SK-N-SH (cell line): ENCODE measurements at regions not wholly inside any gene's neighbourhood (a gene's known extent, or its start where the extent isn't known, plus 50 kb on each side); places are given as distances from the start of the nearest gene placed in this dataset.

Experiments used
- CTCF ChIA-PET: fragments of 300-600, 350-600 bp; formaldehyde crosslinking; extraction: SDS; loops from one replicate; lab custom pipeline; 2021; lab: Yijun Ruan, JAX
- POLR2A ChIA-PET: fragments of 350-600 bp; sonication (Branson Sonifier 250); formaldehyde crosslinking; extraction: SDS; loops from one replicate; lab custom pipeline; 2020; ENCODE audit warnings: antibody characterized with exemption, inconsistent platforms; lab: Yijun Ruan, JAX
- DNase-seq: peaks from one replicate; pipeline ENCODE4 v3.0.0; 2012
- H2AFZ ChIP-seq: fragments of 200-600 bp; sonication (generic); 2 replicates; pipeline ENCODE4 v1.8.1; 2016; ENCODE audit warnings: antibody characterized with exemption, mild to moderate bottlenecking, low read depth
- H3F3A ChIP-seq: fragments of 200-600 bp; sonication (generic); replicated peaks from 2 replicates; pipeline ENCODE3; 2016; ENCODE audit warnings: antibody characterized with exemption, mild to moderate bottlenecking; ENCODE audit not compliant: insufficient read depth
- H3K27ac ChIP-seq, 2 experiments: fragments of 200-500 bp in 1 of 2; fragments of 200-600 bp in 1 of 2; sonication (Bioruptor generic) in 1 of 2; sonication (generic), shearing (Covaris generic) in 1 of 2; 2 replicates each; pipeline versions ENCODE4 v1.5.1 to v1.6.1; 2014 to 2016; ENCODE audit warnings: low read depth in 2 of 2, inconsistent platforms in 1 of 2, low read length in 1 of 2, mild to moderate bottlenecking in 1 of 2, mixed read lengths in 1 of 2
- H3K27me3 ChIP-seq: fragments of 200-600 bp; sonication (generic), shearing (Covaris generic); 2 replicates; pipeline ENCODE4 v1.6.1; 2016; ENCODE audit warnings: mixed run types; ENCODE audit not compliant: insufficient read depth
- H3K36me3 ChIP-seq, 2 experiments: fragments of 200-500 bp in 1 of 2; fragments of 200-600 bp in 1 of 2; sonication (Bioruptor generic) in 1 of 2; sonication (generic) in 1 of 2; replicated peaks in 1 of 2; 2 replicates each; pipeline versions ENCODE3 to v1.5.1; 2014 to 2016; ENCODE audit warnings: low read length in 1 of 2, mild to moderate bottlenecking in 1 of 2; ENCODE audit not compliant: insufficient read depth in 2 of 2, control insufficient read depth in 1 of 2
- H3K4me1 ChIP-seq, 2 experiments: fragments of 200-500 bp in 1 of 2; fragments of 200-600 bp in 1 of 2; sonication (Bioruptor generic) in 1 of 2; sonication (generic), shearing (Covaris generic) in 1 of 2; 2 replicates each; pipeline versions ENCODE4 v1.5.1 to v1.6.1; 2014 to 2016; ENCODE audit warnings: low read depth in 1 of 2, low read length in 1 of 2, mixed run types in 1 of 2; ENCODE audit not compliant: insufficient read depth in 2 of 2, control insufficient read depth in 1 of 2
- H3K4me2 ChIP-seq: fragments of 200-600 bp; sonication (generic), shearing (Covaris generic); 2 replicates; pipeline ENCODE4 v1.6.1; 2017; ENCODE audit warnings: mixed run types
- H3K4me3 ChIP-seq, 2 experiments: fragments of 200-500 bp in 1 of 2; fragments of 200-600 bp in 1 of 2; sonication (Bioruptor generic) in 1 of 2; sonication (generic), shearing (Covaris generic) in 1 of 2; 2 replicates each; pipeline versions ENCODE4 v1.5.1 to v1.8.1; 2014 to 2016; ENCODE audit warnings: low read depth in 2 of 2, inconsistent platforms in 1 of 2, low read length in 1 of 2, mild to moderate bottlenecking in 1 of 2, mixed read lengths in 1 of 2, moderate library complexity in 1 of 2
- H3K79me2 ChIP-seq: fragments of 200-600 bp; sonication (generic); 2 replicates; pipeline ENCODE4 v1.8.1; 2017; ENCODE audit warnings: mild to moderate bottlenecking; ENCODE audit not compliant: insufficient read depth
- H3K9ac ChIP-seq: fragments of 200-600 bp; sonication (generic); 2 replicates; pipeline ENCODE4 v1.6.1; 2017; ENCODE audit warnings: mixed run types
- H3K9me2 ChIP-seq: fragments of 200-600 bp; sonication (generic); 2 replicates; pipeline ENCODE4 v1.6.1; 2017; ENCODE audit warnings: mixed run types
- H3K9me3 ChIP-seq: fragments of 200-600 bp; sonication (generic); 2 replicates; pipeline ENCODE4 v1.6.1; 2017; ENCODE audit warnings: mixed run types, mild to moderate bottlenecking, moderate library complexity
- H4K20me1 ChIP-seq: fragments of 200-600 bp; sonication (generic); 2 replicates; pipeline ENCODE4 v1.6.1; 2017; ENCODE audit warnings: mild to moderate bottlenecking, mixed run types; ENCODE audit not compliant: insufficient read depth
- CHD2 ChIP-seq: fragments of 150-350 bp; IDR thresholded peaks from 2 replicates; pipeline ENCODE4 v1.6.1; 2018; ENCODE audit warnings: low read length; ENCODE audit not compliant: partially characterized antibody
- ELF1 ChIP-seq: IDR thresholded peaks from 2 replicates; pipeline ENCODE4 v1.4.0; 2012
- FOSL2 ChIP-seq: IDR thresholded peaks from 2 replicates; pipeline ENCODE4 v1.4.0; 2012; ENCODE audit warnings: low read depth, mild to moderate bottlenecking, moderate library complexity, borderline replicate concordance
- GABPA ChIP-seq: IDR thresholded peaks from 2 replicates; pipeline ENCODE4 v1.4.0; 2012; ENCODE audit warnings: low read depth, mild to moderate bottlenecking
- GATA2 ChIP-seq: sonication (generic); formaldehyde crosslinking; IDR thresholded peaks from 2 replicates; pipeline ENCODE4 v1.5.0; 2020; ENCODE audit warnings: mild to moderate bottlenecking, missing genetic modification reagents
- JUND ChIP-seq: IDR thresholded peaks from 2 replicates; pipeline ENCODE4 v1.4.0; 2012
- MEF2A ChIP-seq: IDR thresholded peaks from 2 replicates; pipeline ENCODE4 v1.4.0; 2012; ENCODE audit warnings: low read depth, borderline replicate concordance
- MXI1 ChIP-seq: IDR thresholded peaks from 2 replicates; pipeline ENCODE4 v1.6.1; 2012; ENCODE audit warnings: mild to moderate bottlenecking, low read depth, low read length, improper control_type of control experiment
- NFIC ChIP-seq: IDR thresholded peaks from 2 replicates; pipeline ENCODE4 v1.4.0; 2012; ENCODE audit warnings: borderline replicate concordance
- NRF1 ChIP-seq: IDR thresholded peaks from 2 replicates; pipeline ENCODE4 v1.6.1; 2012; ENCODE audit warnings: low read depth, mild to moderate bottlenecking, low read length
- POLR2AphosphoS5 ChIP-seq: IDR thresholded peaks from 2 replicates; pipeline ENCODE4 v1.6.1; 2012; ENCODE audit warnings: low read depth, low read length
- RAD21 ChIP-seq: IDR thresholded peaks from 2 replicates; pipeline ENCODE4 v1.6.1; 2012; ENCODE audit warnings: mild to moderate bottlenecking, low read length
- RFX5 ChIP-seq: IDR thresholded peaks from 2 replicates; pipeline ENCODE4 v1.6.1; 2012; ENCODE audit warnings: mild to moderate bottlenecking, improper control_type of control experiment, low read length
- SIN3A ChIP-seq: IDR thresholded peaks from 2 replicates; pipeline ENCODE4 v1.6.1; 2012; ENCODE audit warnings: low read depth, mild to moderate bottlenecking, low read length, moderate library complexity, borderline replicate concordance
- SMC3 ChIP-seq: IDR thresholded peaks from 2 replicates; pipeline ENCODE4 v1.6.1; 2012; ENCODE audit warnings: low read depth, low read length, improper control_type of control experiment
- TCF12 ChIP-seq: IDR thresholded peaks from 2 replicates; pipeline ENCODE4 v1.4.0; 2012
- TEAD4 ChIP-seq: IDR thresholded peaks from 2 replicates; pipeline ENCODE4 v1.4.0; 2012; ENCODE audit warnings: mild to moderate bottlenecking, borderline replicate concordance; ENCODE audit not compliant: insufficient read depth
- USF1 ChIP-seq: IDR thresholded peaks from 2 replicates; pipeline ENCODE4 v1.4.0; 2012; ENCODE audit warnings: low read depth, borderline replicate concordance
- USF2 ChIP-seq: fragments of 150-350 bp; IDR thresholded peaks from 2 replicates; pipeline ENCODE4 v1.6.1; 2017; ENCODE audit warnings: antibody characterized with exemption, low read length, low read depth, borderline replicate concordance
- YY1 ChIP-seq: IDR thresholded peaks from 2 replicates; pipeline ENCODE4 v1.4.0; 2012; ENCODE audit warnings: low read depth, mild to moderate bottlenecking
- WGBS: methylation state at CpG from one replicate; pipeline ENCODE4 v1.1.6; 2017; ENCODE audit warnings: low lambda C conversion rate; 5-methylcytosine and 5-hydroxymethylcytosine counted together
- TF ChIP-seq, protein P1 (sequence below): fragments of 150-350 bp; IDR thresholded peaks from 2 replicates; pipeline ENCODE4 v1.6.1; 2016; ENCODE audit warnings: mild to moderate bottlenecking, low read depth, low read length
- TF ChIP-seq, protein P2 (sequence below): IDR thresholded peaks from 2 replicates; pipeline ENCODE4; 2012
- TF ChIP-seq, protein P3 (sequence below): fragments of 200-600 bp; sonication (generic); IDR thresholded peaks from 2 replicates; pipeline ENCODE4 v1.6.1; 2017; ENCODE audit warnings: antibody characterized with exemption, mild to moderate bottlenecking, moderate library complexity
- TF ChIP-seq, protein P4 (sequence below): IDR thresholded peaks from 2 replicates; pipeline ENCODE4 v1.4.0; 2012; ENCODE audit warnings: low read depth

GRCh38 chr6:153960741-153961140, 78.3 kb upstream of the OPRM1 start (continued):
- TF ChIP-seq GABPA (no peak), TCF12 (no peak), USF2 (no peak), RFX5 (no peak), NRF1 (no peak), FOSL2 (no peak), MXI1 (no peak), USF1 (no peak)
- TF ChIP-seq, protein P1, sequence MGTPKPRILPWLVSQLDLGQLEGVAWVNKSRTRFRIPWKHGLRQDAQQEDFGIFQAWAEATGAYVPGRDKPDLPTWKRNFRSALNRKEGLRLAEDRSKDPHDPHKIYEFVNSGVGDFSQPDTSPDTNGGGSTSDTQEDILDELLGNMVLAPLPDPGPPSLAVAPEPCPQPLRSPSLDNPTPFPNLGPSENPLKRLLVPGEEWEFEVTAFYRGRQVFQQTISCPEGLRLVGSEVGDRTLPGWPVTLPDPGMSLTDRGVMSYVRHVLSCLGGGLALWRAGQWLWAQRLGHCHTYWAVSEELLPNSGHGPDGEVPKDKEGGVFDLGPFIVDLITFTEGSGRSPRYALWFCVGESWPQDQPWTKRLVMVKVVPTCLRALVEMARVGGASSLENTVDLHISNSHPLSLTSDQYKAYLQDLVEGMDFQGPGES, result no peak
- TF ChIP-seq, protein P2, sequence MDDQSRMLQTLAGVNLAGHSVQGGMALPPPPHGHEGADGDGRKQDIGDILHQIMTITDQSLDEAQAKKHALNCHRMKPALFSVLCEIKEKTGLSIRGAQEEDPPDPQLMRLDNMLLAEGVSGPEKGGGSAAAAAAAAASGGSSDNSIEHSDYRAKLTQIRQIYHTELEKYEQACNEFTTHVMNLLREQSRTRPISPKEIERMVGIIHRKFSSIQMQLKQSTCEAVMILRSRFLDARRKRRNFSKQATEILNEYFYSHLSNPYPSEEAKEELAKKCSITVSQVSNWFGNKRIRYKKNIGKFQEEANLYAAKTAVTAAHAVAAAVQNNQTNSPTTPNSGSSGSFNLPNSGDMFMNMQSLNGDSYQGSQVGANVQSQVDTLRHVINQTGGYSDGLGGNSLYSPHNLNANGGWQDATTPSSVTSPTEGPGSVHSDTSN, result no peak

GRCh38 chr6:153960281-153960680, 78.8 kb upstream of the OPRM1 start:
- Histone ChIP-seq H3K27me3 (no peaks in the 10 kb centered on the region), H3K9me3 (no peaks in the 10 kb centered on the region), H2AFZ (no peak overlapping the region), H3K27ac (no peak overlapping the region), H3K9me2 (no peaks in the 10 kb centered on the region), H3K4me3 (no peak overlapping the region)
- CTCF ChIA-PET, result interaction anchor here (1.2 to 1.9 kb wide), 3 partner anchors 8 to 729 kb away, joined by 4 to 7 read pairs (median 5); no protein-coding TSS in a partner anchor
- DNase-seq, result no peak
- TF ChIP-seq MEF2A, result no peak
- TF ChIP-seq GABPA, result no peak
- no peak for TF ChIP-seq ELF1
- no peak for TF ChIP-seq POLR2AphosphoS5
- TF ChIP-seq TEAD4, result no peak
- no peak for TF ChIP-seq JUND
- no peak for TF ChIP-seq RAD21
- no peak for TF ChIP-seq MXI1
- no peak for TF ChIP-seq NRF1
- TF ChIP-seq USF1, result no peak
- TF ChIP-seq YY1, result no peak
- TF ChIP-seq GATA2 (CRISPR knock-in tag), result no peak
- no peak for TF ChIP-seq SMC3
- no peak for TF ChIP-seq SIN3A
- no peak for TF ChIP-seq NFIC
- TF ChIP-seq, protein P3, sequence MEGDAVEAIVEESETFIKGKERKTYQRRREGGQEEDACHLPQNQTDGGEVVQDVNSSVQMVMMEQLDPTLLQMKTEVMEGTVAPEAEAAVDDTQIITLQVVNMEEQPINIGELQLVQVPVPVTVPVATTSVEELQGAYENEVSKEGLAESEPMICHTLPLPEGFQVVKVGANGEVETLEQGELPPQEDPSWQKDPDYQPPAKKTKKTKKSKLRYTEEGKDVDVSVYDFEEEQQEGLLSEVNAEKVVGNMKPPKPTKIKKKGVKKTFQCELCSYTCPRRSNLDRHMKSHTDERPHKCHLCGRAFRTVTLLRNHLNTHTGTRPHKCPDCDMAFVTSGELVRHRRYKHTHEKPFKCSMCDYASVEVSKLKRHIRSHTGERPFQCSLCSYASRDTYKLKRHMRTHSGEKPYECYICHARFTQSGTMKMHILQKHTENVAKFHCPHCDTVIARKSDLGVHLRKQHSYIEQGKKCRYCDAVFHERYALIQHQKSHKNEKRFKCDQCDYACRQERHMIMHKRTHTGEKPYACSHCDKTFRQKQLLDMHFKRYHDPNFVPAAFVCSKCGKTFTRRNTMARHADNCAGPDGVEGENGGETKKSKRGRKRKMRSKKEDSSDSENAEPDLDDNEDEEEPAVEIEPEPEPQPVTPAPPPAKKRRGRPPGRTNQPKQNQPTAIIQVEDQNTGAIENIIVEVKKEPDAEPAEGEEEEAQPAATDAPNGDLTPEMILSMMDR, result no peak
- TF ChIP-seq, protein P4, sequence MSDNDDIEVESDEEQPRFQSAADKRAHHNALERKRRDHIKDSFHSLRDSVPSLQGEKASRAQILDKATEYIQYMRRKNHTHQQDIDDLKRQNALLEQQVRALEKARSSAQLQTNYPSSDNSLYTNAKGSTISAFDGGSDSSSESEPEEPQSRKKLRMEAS, result no peak
- no peak for TF ChIP-seq CHD2
- TF ChIP-seq, all 33 proteins: peak for 0
- H3K9ac ChIP-seq, result no peak overlapping the region
- no peaks in the 10 kb centered on the region for H3K79me2 ChIP-seq
- WGBS, result 61% methylated on average over 4 of the region's 4 CpGs
- H3K4me2 ChIP-seq, result no peak overlapping the region
- H3K36me3 ChIP-seq, result no peaks in the 10 kb centered on the region
- no peaks in the 10 kb centered on the region for H4K20me1 ChIP-seq
- peaks cover 8% of the 10 kb centered on the region for H3F3A ChIP-seq
- POLR2A ChIA-PET, result no interaction called here
- H3K4me1 ChIP-seq, result peaks cover 0 to 12% of the 10 kb centered on the region in 2 experiments; a peak in 2 of 4 replicates
